LNCaP clone FGC (cell line): ENCODE measurements at regions not wholly inside any gene's neighbourhood (a gene's known extent, or its start where the extent isn't known, plus 50 kb on each side); places are given as distances from the start of the nearest gene placed in this dataset.

Experiments used
- DNase-seq: peaks from one replicate; pipeline ENCODE4 v3.0.0-alpha.2; 2011; ENCODE audit warnings: low read depth
- H3K4me3 ChIP-seq: 2 replicates; pipeline ENCODE4 v1.5.1; 2011; ENCODE audit warnings: mild to moderate bottlenecking, low read depth, low read length, control low read depth
- CTCF ChIP-seq: IDR thresholded peaks from 2 replicates; pipeline ENCODE4 v1.5.1; 2012; ENCODE audit warnings: mild to moderate bottlenecking; ENCODE audit not compliant: control insufficient read depth, insufficient read depth; ENCODE audit errors: extremely low read depth

GRCh38 chr4:151472297-151472696, 63.3 kb downstream of the FHIP1A start:
- no peak overlapping the region for H3K4me3 ChIP-seq
- no peak for DNase-seq
- no peak for TF ChIP-seq CTCF

- DNase-seq, result no peak
- H3K4me3 ChIP-seq, result no peak overlapping the region
- no peak for TF ChIP-seq CTCF
Measured at GRCh38 chr4:151472711-151473110, 63.7 kb downstream of the FHIP1A start.

GRCh38 chr4:151473521-151474097, 64.6 kb downstream of the FHIP1A start:
- no peak overlapping the region for H3K4me3 ChIP-seq
- no peak for DNase-seq
- TF ChIP-seq CTCF, result no peak

GRCh38 chr4:151475035-151475714, 66.2 kb downstream of the FHIP1A start:
- TF ChIP-seq CTCF, result no peak
- DNase-seq, result no peak
- H3K4me3 ChIP-seq, result no peak overlapping the region

GRCh38 chr4:151481813-151482212, 72.8 kb downstream of the FHIP1A start:
- no peak for DNase-seq
- TF ChIP-seq CTCF, result no peak
- H3K4me3 ChIP-seq, result no peak overlapping the region

GRCh38 chr4:151484396-151485102, 75.6 kb downstream of the FHIP1A start:
- no peak overlapping the region for H3K4me3 ChIP-seq
- no peak for DNase-seq
- TF ChIP-seq CTCF, result no peak
